Ovary (tissue), 7 donors: ENCODE measurements at regions not wholly inside any gene's neighbourhood (a gene's known extent, or its start where the extent isn't known, plus 50 kb on each side); places are given as distances from the start of the nearest gene placed in this dataset.

Experiments
- DNase-seq, 5 donors: peaks; one replicate each; pipeline ENCODE4 v3.0.0-alpha.2; 2019 to 2020
- H3K27ac ChIP-seq, 2 donors: fragments of 200-600 bp; one replicate each; pipeline versions ENCODE4 v1.5.1 to v1.8.0; 2019 to 2022
- H3K27me3 ChIP-seq: fragments of 200-600 bp; one replicate; pipeline ENCODE4 v1.8.0; 2022
- H3K36me3 ChIP-seq: fragments of 200-600 bp; sonication (generic); one replicate; pipeline ENCODE4 v1.5.1; 2019
- H3K4me1 ChIP-seq: one replicate; pipeline ENCODE4 v1.8.1; 2013; ENCODE audit warnings: mild to moderate bottlenecking, moderate library complexity; ENCODE audit not compliant: insufficient read depth
- H3K4me3 ChIP-seq: fragments of 200-600 bp; sonication (generic); one replicate; pipeline ENCODE4 v1.5.1; 2017
- H3K9me3 ChIP-seq, 2 donors: fragments of 200-600 bp in 1 of 2; sonication (generic) in 1 of 2; one replicate each; pipeline versions ENCODE4 v1.5.1 to v1.8.1; 2013 to 2019; ENCODE audit warnings: mild to moderate bottlenecking in 1 of 2, moderate library complexity in 1 of 2
- EP300 ChIP-seq: sonication (generic); formaldehyde crosslinking; IDR thresholded peaks from one replicate; pipeline ENCODE4 v1.6.1; 2017; ENCODE audit warnings: antibody characterized with exemption
- POLR2A ChIP-seq: fragments of 450-650 bp; IDR thresholded peaks from one replicate; pipeline ENCODE4 v1.6.1; 2017; ENCODE audit warnings: antibody characterized with exemption, mild to moderate bottlenecking, moderate library complexity
- WGBS, 3 donors: extraction: QIAGEN DNeasy Blood & Tissue Kit in 1 of 3; methylation state at CpG; one replicate each; pipeline versions ENCODE4 v1.1.5 to v1.1.7; 2013 to 2017; 5-methylcytosine and 5-hydroxymethylcytosine counted together
- intact Hi-C, 4 donors: fragments of 100-400 bp; cut with DNase I; formaldehyde crosslinking; loops; one replicate each; pipeline versions ENCODE4 v1.11.0 to v1.15.1; 2022 to 2023
- TF ChIP-seq, protein P1 (sequence below), 3 donors: fragments of 450-650 bp in 2 of 3; fragments of 200-600 bp in 1 of 3; IDR thresholded peaks; one replicate each; pipeline versions ENCODE4 v1.5.1 to v1.8.0; 2016 to 2022; ENCODE audit warnings: antibody characterized with exemption in 3 of 3, mild to moderate bottlenecking in 1 of 3
- donor health status: DM: no; HTN: no; CAD: no; lungs with moderate emphysema.
- donor health status: DM: no; HTN: no; CAD: no.
- donor health status: Bipolar disorder and iron deficiency.
- donor health status: DM: no; HTN: no; CAD: no.
- donor health status: DM: yes; HTN: yes; CAD: no.

DNA sequence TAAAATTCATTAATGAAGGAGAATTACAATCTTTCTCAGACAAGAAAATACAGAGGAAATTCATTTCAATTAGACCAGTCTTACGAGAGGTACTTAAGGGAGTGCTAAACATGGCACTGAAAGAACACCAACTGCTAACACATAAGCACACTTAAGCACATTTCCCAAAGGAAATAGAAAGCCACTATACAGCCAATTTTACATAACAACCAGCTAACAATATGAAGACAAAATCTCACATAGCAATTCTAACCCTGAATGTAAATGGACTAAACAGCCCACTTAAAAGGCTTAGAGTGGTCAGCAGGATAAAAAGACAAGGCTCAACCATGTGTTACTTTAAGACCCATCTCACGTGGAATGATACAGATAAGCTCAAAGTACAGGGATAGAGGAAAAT lies 339.5 kb upstream of the LUZP2 start:
- H3K4me3 ChIP-seq: no peak overlapping the region
- no peak overlapping the region for H3K27ac ChIP-seq
- H3K27me3 ChIP-seq: no peaks in the 10 kb centered on the region
- WGBS, 3 donors: 45 to 47% (median 46%) methylated on average over 2 of the region's 2 CpGs
- no peaks in the 10 kb centered on the region for H3K9me3 ChIP-seq
- H3K4me1 ChIP-seq: no peaks in the 10 kb centered on the region
- no peaks in the 10 kb centered on the region for H3K36me3 ChIP-seq
- intact Hi-C loops: no loop called here
- DNase-seq: no peak
- TF ChIP-seq, protein P1, sequence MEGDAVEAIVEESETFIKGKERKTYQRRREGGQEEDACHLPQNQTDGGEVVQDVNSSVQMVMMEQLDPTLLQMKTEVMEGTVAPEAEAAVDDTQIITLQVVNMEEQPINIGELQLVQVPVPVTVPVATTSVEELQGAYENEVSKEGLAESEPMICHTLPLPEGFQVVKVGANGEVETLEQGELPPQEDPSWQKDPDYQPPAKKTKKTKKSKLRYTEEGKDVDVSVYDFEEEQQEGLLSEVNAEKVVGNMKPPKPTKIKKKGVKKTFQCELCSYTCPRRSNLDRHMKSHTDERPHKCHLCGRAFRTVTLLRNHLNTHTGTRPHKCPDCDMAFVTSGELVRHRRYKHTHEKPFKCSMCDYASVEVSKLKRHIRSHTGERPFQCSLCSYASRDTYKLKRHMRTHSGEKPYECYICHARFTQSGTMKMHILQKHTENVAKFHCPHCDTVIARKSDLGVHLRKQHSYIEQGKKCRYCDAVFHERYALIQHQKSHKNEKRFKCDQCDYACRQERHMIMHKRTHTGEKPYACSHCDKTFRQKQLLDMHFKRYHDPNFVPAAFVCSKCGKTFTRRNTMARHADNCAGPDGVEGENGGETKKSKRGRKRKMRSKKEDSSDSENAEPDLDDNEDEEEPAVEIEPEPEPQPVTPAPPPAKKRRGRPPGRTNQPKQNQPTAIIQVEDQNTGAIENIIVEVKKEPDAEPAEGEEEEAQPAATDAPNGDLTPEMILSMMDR (IDR thresholded peaks at IDR 0.05): no peak
- no peak for TF ChIP-seq POLR2A
- no peak for TF ChIP-seq EP300

- TF ChIP-seq, protein P1 (IDR thresholded peaks at IDR 0.05): no peak
- TF ChIP-seq POLR2A (no peak), EP300 (no peak)
- Histone ChIP-seq H3K36me3 (no peaks in the 10 kb centered on the region), H3K27me3 (no peaks in the 10 kb centered on the region), H3K9me3 (no peaks in the 10 kb centered on the region), H3K27ac (no peak overlapping the region), H3K4me1 (no peaks in the 10 kb centered on the region), H3K4me3 (no peak overlapping the region)
- WGBS, 3 donors: 93 to 97% (median 97%) methylated on average over 13 of the region's 13 CpGs
- DNase-seq: no peak
- intact Hi-C loops: no loop called here
Measured at GRCh38 chr11:24161587-24161986, 335.3 kb upstream of the LUZP2 start.

GRCh38 chr11:24163146-24163545 lies 333.7 kb upstream of the LUZP2 start:
- H3K4me3 ChIP-seq: no peak overlapping the region
- no peaks in the 10 kb centered on the region for H3K27me3 ChIP-seq
- H3K4me1 ChIP-seq: no peaks in the 10 kb centered on the region
- DNase-seq: no peak
- intact Hi-C loops: no loop called here
- H3K36me3 ChIP-seq: no peaks in the 10 kb centered on the region
- H3K9me3 ChIP-seq: no peaks in the 10 kb centered on the region
- WGBS, 3 donors: 87 to 92% (median 88%) methylated on average over 3 of the region's 3 CpGs
- H3K27ac ChIP-seq: no peak overlapping the region
- TF ChIP-seq POLR2A (no peak), EP300 (no peak)

- DNase-seq: no peak
- H3K9me3 ChIP-seq: no peaks in the 10 kb centered on the region
- TF ChIP-seq POLR2A: no peak
- TF ChIP-seq, protein P1 (IDR thresholded peaks at IDR 0.05): no peak
- TF ChIP-seq EP300: no peak
- no peak overlapping the region for H3K27ac ChIP-seq
- no peaks in the 10 kb centered on the region for H3K4me1 ChIP-seq
- no peak overlapping the region for H3K4me3 ChIP-seq
- intact Hi-C loops: no loop called here
- H3K27me3 ChIP-seq: no peaks in the 10 kb centered on the region
- no peaks in the 10 kb centered on the region for H3K36me3 ChIP-seq
Measured at GRCh38 chr11:24163841-24164240, 333.0 kb upstream of the LUZP2 start.

DNA sequence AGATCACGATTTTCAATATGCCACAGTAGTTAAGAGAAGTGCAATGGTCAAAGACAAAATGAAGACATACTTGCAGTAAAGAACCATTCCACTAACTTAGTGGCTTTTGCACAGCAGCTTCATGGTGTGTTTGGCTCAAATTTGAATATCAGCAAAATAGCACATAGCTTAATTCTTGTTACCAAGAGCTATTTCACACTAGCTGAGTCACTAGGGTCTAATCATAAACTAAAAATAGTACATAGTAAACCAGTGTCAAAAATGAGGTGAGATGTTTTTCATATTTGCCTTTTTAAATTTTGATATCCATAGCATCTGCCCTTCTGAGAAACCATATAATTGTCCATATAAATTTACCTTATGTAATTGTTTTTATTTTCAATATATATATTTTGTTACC lies 325.0 kb upstream of the LUZP2 start:
- Histone ChIP-seq H3K27ac (no peak overlapping the region), H3K27me3 (no peaks in the 10 kb centered on the region), H3K9me3 (no peaks in the 10 kb centered on the region), H3K4me1 (no peaks in the 10 kb centered on the region), H3K36me3 (no peaks in the 10 kb centered on the region), H3K4me3 (no peak overlapping the region)
- intact Hi-C loops: no loop called here
- TF ChIP-seq, protein P1 (IDR thresholded peaks at IDR 0.05): no peak
- TF ChIP-seq EP300 (no peak), POLR2A (no peak)
- 74 to 88% (median 76%) methylated on average over 1 of the region's 1 CpG for WGBS, 3 donors
- no peak for DNase-seq
